UCSD-AML1 (cell line): ENCODE measurements at regions not wholly inside any gene's neighbourhood (a gene's known extent, or its start where the extent isn't known, plus 50 kb on each side); places are given as distances from the start of the nearest gene placed in this dataset.

Experiments
- DNase-seq: peaks from one replicate; lab custom pipeline; 2025; ENCODE audit not compliant: unreplicated experiment; lab: John Stamatoyannopoulos, UW

- no peak for DNase-seq
Measured at GRCh38 chr10:107390563-107390962, 226.1 kb upstream of the SORCS1 start.

- DNase-seq = no peak
Measured at GRCh38 chr10:107383357-107383756, 218.9 kb upstream of the SORCS1 start.

- no peak for DNase-seq
Measured at GRCh38 chr10:107379601-107380000, 215.1 kb upstream of the SORCS1 start.

GRCh38 chr10:107371801-107372200, 207.3 kb upstream of the SORCS1 start:
- DNase-seq = no peak

DNA sequence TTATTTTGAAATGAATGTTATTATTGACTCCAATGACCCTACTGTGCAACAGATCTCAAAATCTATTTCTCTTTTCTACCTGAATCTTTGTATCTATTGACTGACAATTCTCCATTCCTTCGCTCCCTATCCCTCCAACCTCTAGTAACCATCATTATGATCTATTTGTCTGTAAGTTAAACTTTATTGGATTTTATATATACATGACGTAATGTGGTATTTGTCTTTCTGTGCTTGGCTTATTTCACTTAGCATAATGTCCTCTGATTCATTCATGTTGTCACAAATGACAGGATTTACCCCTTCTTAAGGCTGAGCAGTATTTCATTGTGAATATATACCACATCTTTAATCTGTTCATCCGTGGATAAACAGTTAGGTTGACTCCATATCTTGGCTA, 200.4 kb upstream of the SORCS1 start:
- no peak for DNase-seq

DNA sequence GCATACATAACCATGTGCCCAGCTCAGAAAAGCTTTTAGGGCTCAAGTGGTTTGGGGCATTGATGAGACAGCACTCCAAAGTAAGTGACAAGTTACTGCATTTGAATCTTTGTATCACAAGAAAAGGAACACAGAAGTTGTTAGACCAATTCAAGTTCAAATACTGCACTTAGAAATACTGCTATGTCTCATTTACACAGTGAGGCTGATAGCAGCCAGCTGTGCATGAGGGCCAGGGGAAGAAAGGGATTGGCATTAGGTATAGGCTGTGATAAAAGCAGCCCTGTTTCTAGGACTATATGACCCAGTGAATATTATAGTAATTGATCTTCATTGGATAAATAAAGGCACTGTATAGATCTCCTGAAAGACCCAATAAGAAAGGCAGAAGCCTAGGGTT, 197.8 kb upstream of the SORCS1 start:
- no peak for DNase-seq

DNA sequence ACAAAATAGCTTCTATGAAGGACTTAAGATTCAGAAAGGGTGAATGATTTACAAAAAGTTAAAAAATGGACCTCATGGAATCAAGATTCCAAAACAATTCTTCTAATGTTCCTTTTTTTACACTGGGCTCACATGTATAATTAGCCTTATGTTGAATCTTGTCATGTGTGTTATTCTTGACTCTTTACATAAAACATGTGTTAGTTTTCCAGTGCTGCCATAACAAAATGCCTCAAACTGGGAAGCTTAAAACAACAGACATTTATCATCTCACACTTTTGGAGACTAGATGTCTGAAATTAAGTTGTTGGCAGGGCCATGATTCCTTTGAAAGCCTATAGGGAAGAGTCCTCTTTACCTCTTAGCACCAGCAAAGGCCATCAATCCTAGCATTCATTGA, 192.5 kb upstream of the SORCS1 start:
- no peak for DNase-seq

GRCh38 chr10:107356396-107356795, 191.9 kb upstream of the SORCS1 start:
- DNase-seq = no peak

- no peak for DNase-seq
Measured at GRCh38 chr10:107342711-107343110, 178.2 kb upstream of the SORCS1 start.

GRCh38 chr10:107341281-107341680, 176.8 kb upstream of the SORCS1 start:
- DNase-seq = no peak

GRCh38 chr10:107340326-107340725, 175.8 kb upstream of the SORCS1 start:
- DNase-seq = no peak

DNA sequence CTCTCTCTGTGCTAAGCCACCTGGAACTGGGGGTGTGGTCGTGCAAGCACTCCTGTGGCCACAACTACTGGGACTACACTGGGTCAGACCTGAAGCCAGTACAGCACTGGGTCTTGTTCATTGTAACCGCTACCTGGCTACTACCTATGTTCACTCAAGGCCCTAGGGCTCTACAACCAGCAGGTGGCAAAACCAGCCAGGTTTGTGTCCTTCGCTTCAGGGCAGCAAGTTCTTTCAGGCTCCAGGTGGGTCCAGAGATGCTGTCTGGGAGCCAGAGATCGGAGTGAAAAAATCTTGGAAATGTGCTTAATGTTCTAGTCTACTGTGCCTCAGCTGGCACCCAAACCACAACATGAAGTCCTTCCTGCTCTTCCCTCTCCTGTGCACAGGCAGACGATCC, 171.6 kb upstream of the SORCS1 start:
- no peak for DNase-seq

DNA sequence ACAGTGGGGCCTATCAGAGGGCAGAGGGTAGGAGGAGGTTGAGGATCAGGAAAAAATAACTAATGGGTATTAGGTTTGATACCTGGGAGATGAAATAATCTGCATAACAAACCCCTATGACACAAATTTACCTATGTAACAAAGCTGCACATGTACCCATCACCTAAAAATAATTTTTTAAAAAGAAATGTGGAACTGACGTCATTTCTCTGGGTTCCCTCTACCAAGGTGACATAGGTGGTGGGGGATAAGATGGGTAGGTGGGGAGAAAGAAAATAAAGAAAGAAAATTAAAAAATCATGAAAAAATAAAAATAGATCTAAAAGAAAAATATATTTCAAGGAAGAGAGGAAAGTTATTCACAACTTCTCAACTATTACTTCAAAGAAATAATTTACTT, 153.1 kb upstream of the SORCS1 start:
- DNase-seq = no peak

DNA sequence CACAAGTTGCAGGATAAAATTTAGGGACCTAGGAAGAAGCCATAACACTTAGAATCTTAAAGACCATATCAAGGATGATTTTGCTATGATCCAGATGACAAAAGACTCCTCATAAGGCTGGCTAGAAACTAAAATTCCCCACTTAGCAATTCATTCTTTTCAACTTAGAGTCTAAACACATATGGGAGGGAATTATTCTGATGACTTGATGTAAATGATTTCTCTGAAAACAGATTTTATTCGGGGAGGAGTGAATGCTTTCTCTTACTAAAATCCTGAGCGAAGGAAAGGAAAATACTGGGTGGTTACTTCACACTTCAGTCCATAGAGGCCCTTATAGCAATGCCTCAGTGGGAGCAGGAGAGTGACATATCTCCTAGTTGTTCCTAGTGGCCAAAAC, 138.7 kb upstream of the SORCS1 start:
- DNase-seq = no peak

- DNase-seq = no peak
Measured at GRCh38 chr10:107299606-107300005, 135.1 kb upstream of the SORCS1 start.

DNA sequence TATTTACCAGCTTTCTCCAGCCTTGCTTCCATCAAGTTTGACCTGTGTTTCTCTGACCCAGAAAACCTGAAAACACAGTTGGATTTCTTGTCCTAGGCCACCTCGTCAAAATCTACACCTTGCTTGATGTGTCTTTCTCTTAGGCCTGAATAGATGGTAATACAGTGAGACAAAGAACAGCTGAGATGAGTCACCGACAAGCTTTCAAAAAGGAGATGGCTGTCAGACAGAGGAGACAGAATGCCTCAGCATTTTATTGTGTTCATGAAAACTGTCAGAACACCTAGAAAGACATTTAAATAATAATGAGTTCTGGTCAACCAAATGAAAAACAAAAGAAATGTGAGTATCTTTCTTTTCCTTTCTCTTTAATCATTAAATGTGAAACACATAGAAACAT, 119.7 kb upstream of the SORCS1 start:
- no peak for DNase-seq

- DNase-seq = no peak
Measured at GRCh38 chr10:107280293-107280692, 115.8 kb upstream of the SORCS1 start.

GRCh38 chr10:107277591-107277990, 113.1 kb upstream of the SORCS1 start:
- no peak for DNase-seq

- no peak for DNase-seq
Measured at GRCh38 chr10:107275806-107276205, 111.3 kb upstream of the SORCS1 start.

- DNase-seq = no peak
Measured at GRCh38 chr10:107269626-107270025, 105.1 kb upstream of the SORCS1 start.

- DNase-seq = peak; percentile 7
Measured at GRCh38 chr10:107264742-107265141, 100.2 kb upstream of the SORCS1 start.

DNA sequence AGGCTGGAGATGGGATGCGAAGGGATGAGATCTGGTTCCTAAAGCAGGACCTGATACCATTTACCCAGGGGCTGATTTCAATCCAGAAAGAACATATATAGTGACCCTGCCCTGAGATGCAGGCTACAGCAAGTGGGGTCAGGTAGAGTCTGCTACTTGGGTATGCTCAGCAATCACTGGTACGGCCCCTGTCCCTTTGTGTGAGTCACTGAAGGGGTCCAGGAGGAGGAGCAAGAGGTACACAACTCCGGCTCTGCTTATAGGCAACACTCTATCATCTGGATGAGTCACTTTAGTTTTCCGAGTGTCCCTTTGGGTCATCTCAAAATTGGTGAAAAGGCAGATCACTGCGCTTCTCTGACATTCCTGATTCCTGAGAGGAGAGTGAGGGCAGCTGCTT, 79.6 kb upstream of the SORCS1 start:
- DNase-seq = no peak

DNA sequence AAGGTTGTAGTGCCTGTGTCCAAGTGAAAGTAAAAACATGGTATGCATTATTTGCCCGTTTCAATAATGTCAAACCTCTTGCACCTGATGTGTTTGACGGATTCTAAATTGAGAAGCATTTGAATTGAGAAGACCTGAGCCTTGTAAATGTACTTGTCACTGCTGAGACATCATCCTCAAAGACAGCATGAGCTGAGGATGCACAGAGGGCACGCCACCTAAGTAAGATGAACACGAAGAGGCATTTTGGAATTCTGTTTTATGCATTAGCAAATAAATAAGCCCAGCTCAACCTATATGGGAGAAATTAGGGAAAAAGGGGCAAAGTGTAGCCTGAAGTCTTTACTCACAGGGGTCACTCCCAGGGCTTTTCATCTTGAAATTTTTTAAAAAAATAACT, 73.8 kb upstream of the SORCS1 start:
- DNase-seq = no peak

DNA sequence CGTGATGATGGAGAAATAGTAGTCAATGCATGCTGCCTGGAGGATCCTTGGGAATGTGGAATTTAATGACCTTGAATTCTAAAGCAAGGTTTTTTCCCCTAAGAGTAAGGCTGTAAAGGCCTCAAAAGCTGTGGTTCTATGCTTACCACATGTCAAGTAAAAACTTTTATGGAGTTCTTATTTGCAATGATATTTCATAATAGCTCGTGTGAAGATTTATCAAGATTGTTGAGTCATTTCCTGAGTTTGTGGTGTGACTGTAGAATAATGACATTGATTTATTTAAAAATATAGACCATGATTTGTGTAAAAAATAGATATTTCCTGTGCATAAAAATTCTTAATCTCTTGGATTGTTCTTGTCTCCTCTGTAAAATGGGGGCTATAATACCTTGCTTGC, 67.5 kb upstream of the SORCS1 start:
- no peak for DNase-seq
